ENCODE measurements at regions not wholly inside any gene's neighbourhood (a gene's known extent, or its start where the extent isn't known, plus 50 kb on each side); places are given as distances from the start of the nearest gene placed in this dataset.

DNA sequence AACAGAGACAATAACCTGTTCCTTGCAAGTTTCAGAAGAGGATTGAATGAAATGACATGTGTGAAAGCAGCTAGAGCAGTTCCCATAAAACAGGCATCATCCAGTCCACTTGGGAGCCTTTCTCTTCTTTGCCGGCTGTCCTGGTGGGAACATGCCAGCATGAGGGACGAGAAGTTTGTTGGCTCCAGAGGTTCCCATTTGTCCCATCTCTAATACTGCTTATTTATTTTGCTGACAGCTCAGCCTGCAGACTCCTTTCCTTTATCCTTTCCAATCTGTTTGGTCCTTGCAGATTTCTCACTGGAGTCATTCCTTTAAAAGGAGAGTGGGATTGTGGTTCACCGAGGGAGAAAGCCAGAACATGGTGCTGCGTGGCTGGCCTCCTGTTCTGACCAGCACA lies 321.5 kb upstream of the CLINT1 start:
- TF ChIP-seq, protein P1, sequence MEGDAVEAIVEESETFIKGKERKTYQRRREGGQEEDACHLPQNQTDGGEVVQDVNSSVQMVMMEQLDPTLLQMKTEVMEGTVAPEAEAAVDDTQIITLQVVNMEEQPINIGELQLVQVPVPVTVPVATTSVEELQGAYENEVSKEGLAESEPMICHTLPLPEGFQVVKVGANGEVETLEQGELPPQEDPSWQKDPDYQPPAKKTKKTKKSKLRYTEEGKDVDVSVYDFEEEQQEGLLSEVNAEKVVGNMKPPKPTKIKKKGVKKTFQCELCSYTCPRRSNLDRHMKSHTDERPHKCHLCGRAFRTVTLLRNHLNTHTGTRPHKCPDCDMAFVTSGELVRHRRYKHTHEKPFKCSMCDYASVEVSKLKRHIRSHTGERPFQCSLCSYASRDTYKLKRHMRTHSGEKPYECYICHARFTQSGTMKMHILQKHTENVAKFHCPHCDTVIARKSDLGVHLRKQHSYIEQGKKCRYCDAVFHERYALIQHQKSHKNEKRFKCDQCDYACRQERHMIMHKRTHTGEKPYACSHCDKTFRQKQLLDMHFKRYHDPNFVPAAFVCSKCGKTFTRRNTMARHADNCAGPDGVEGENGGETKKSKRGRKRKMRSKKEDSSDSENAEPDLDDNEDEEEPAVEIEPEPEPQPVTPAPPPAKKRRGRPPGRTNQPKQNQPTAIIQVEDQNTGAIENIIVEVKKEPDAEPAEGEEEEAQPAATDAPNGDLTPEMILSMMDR (IDR thresholded peaks at IDR 0.05), result no peak
- Mint-ChIP-seq H3K9me3 (peaks cover 0 to 15% (median 4%) of the 10 kb centered on the region in 7 donors), H3K36me3 (no peaks in the 10 kb centered on the region), H3K4me3 (no peak overlapping the region), H3K4me1 (peaks cover 7% of the 10 kb centered on the region), H3K27me3 (ENCODE audit: low read depth in 3 of 3) (peaks cover 2 to 4% (median 2%) of the 10 kb centered on the region in 3 donors), H3K27ac (no peak overlapping the region)
- Histone ChIP-seq H3K79me2 (ENCODE audit: insufficient read depth, low read length) (no peaks in the 10 kb centered on the region), H3K27me3 (ENCODE audit: control insufficient read depth in 2 of 2, insufficient read depth in 2 of 2, low read length in 2 of 2) (no peaks in the 10 kb centered on the region), H3K4me2 (replicated peaks; ENCODE audit: extremely low read depth, low read length, poor library complexity, severe bottlenecking) (no peak overlapping the region), H3K4me3 (replicated peaks in 1 of 3; ENCODE audit: low read depth in 2 of 3, low read length in 3 of 3) (no peak overlapping the region), H2AFZ (ENCODE audit: insufficient read depth, low read depth, low read length, poor library complexity, severe bottlenecking) (no peak overlapping the region), H3K27ac (ENCODE audit: low read depth in 1 of 2, low read length in 2 of 2) (no peak overlapping the region), H3K4me1 (ENCODE audit: control insufficient read depth in 1 of 2, insufficient read depth in 2 of 2, low read length in 2 of 2) (no peaks in the 10 kb centered on the region), H3K36me3 (replicated peaks in 1 of 2; ENCODE audit: control insufficient read depth in 1 of 2, insufficient read depth in 2 of 2, low read length in 2 of 2) (no peaks in the 10 kb centered on the region), H3K9ac (ENCODE audit: insufficient read depth, low read length, poor library complexity, severe bottlenecking) (no peak overlapping the region), H3K9me3 (replicated peaks in 1 of 2; ENCODE audit: control insufficient read depth in 1 of 2, insufficient read depth in 1 of 2, low read length in 2 of 2) (no peaks in the 10 kb centered on the region), H4K20me1 (ENCODE audit: insufficient read depth, low read length) (no peaks in the 10 kb centered on the region)
- DNase-seq, result no peak
- intact Hi-C loops (cut with micrococcal nuclease), result no loop called here
- 92% methylated on average over 2 of the region's 4 CpGs for WGBS (ENCODE audit: insufficient coverage)

DNA sequence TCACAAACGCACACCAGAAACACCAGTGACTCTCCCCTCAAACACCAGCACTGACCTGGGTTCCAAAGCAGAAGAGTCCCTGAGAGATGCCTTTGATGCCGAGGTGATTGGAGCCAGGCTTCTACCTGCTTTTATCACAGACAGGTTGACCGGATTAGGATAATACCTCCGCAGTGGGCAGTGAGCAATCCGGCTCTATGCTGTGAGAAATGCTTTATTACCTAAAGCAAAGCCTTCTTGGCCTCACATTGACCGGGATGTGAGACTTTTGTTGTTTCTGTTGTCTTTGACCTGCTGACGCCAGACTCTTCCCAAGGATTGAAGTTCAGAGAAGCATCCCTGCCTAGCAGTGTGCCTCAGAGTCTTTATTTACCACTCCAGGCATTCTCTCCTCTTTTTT lies 320.3 kb upstream of the CLINT1 start:
- Histone ChIP-seq H3K79me2 (ENCODE audit: insufficient read depth, low read length) (no peaks in the 10 kb centered on the region), H2AFZ (ENCODE audit: insufficient read depth, low read depth, low read length, poor library complexity, severe bottlenecking) (no peak overlapping the region), H3K4me3 (replicated peaks in 1 of 3; ENCODE audit: low read depth in 2 of 3, low read length in 3 of 3) (no peak overlapping the region), H3K27me3 (ENCODE audit: control insufficient read depth in 2 of 2, insufficient read depth in 2 of 2, low read length in 2 of 2) (no peaks in the 10 kb centered on the region), H3K36me3 (replicated peaks in 1 of 2; ENCODE audit: control insufficient read depth in 1 of 2, insufficient read depth in 2 of 2, low read length in 2 of 2) (no peaks in the 10 kb centered on the region), H3K9me3 (replicated peaks in 1 of 2; ENCODE audit: control insufficient read depth in 1 of 2, insufficient read depth in 1 of 2, low read length in 2 of 2) (no peaks in the 10 kb centered on the region), H4K20me1 (ENCODE audit: insufficient read depth, low read length) (no peaks in the 10 kb centered on the region), H3K27ac (ENCODE audit: low read depth in 1 of 2, low read length in 2 of 2) (no peak overlapping the region), H3K4me1 (ENCODE audit: control insufficient read depth in 1 of 2, insufficient read depth in 2 of 2, low read length in 2 of 2) (no peaks in the 10 kb centered on the region), H3K9ac (ENCODE audit: insufficient read depth, low read length, poor library complexity, severe bottlenecking) (no peak overlapping the region), H3K4me2 (replicated peaks; ENCODE audit: extremely low read depth, low read length, poor library complexity, severe bottlenecking) (no peak overlapping the region)
- peaks cover 0 to 10% (median 3%) of the 10 kb centered on the region in 7 donors for H3K9me3 Mint-ChIP-seq
- H3K36me3 Mint-ChIP-seq, result no peaks in the 10 kb centered on the region
- no peak for DNase-seq
- TF ChIP-seq, protein P1 (IDR thresholded peaks at IDR 0.05), result no peak
- H3K27me3 Mint-ChIP-seq (ENCODE audit: low read depth in 3 of 3), result peaks cover 2 to 4% (median 2%) of the 10 kb centered on the region in 3 donors
- intact Hi-C loops (cut with micrococcal nuclease), result loop anchor here in 1 of 2 donors (5.0 to 10.0 kb wide), 2 partner anchors 928 to 956 kb away; no protein-coding TSS in a partner anchor
- WGBS (ENCODE audit: insufficient coverage), result 96% methylated on average over 6 of the region's 7 CpGs
- no peak overlapping the region for H3K27ac Mint-ChIP-seq
- H3K4me3 Mint-ChIP-seq, result no peak overlapping the region
- peaks cover 13% of the 10 kb centered on the region for H3K4me1 Mint-ChIP-seq
